ENCODE measurements at regions not wholly inside any gene's neighbourhood (a gene's known extent, or its start where the extent isn't known, plus 50 kb on each side); places are given as distances from the start of the nearest gene placed in this dataset.

DNA sequence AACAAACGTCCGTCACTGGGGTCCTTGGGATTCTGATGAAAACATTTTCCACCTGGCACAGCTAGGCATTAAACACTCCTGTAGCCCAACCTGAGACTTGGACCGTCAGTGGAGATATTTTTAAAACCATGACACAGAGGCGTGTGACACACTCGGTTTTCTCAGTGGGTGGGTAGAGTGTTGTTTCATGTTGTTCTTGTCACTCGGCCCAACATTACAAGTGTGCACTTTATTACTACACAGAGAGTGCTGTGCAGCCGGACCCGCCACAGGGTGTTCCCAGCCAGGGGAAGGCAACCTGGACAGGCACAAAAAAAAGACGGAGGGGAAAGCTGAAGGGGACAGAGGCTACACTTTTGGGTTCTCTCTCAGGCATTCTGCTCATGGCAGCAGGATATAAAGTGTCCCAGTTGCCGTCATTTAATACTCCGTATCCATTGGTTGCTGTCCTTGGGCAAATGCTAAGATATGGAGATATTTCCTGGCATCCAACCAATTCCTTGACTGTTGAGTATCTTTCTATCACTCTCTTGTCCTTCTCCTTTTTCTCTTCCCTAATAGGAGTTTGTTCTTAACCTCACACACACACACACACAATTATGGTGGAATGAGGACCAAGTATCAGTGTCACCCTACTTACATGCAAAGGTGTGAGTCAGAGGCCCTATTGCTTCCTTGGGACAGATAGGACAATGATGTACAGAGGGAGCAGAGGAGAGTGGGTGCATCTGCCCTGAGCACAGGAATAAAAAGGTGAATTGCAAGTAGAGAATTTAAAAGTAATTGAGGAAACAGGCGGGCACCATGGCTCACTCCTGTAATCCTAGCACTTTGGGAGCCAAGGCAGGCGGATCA, 154.1 kb upstream of the SOX9 start:
- Histone ChIP-seq H3K9me3 (ENCODE audit: control insufficient read depth, low read depth, low read length) (no peaks in the 10 kb centered on the region), H3K4me3 (ENCODE audit: control insufficient read depth in 2 of 3, extremely low read depth in 1 of 3, insufficient read depth in 2 of 3, low read depth in 1 of 3, low read length in 3 of 3) (no peak overlapping the region), H3K9ac (ENCODE audit: control insufficient read depth, extremely low read depth, insufficient read depth, low read length) (no peak overlapping the region), H3K4me2 (ENCODE audit: control insufficient read depth, extremely low read depth, insufficient read depth, low read depth, low read length) (no peak overlapping the region), H3K27ac (ENCODE audit: control insufficient read depth, insufficient read depth, low read length) (no peak overlapping the region), H3K79me2 (ENCODE audit: control insufficient read depth, insufficient read depth, low read length) (no peaks in the 10 kb centered on the region), H3K4me1 (ENCODE audit: control insufficient read depth, extremely low read depth, insufficient read depth, low read length) (peaks cover 10% of the 10 kb centered on the region), H3K9me1 (ENCODE audit: control insufficient read depth, extremely low read depth, insufficient read depth, low read length) (no peaks in the 10 kb centered on the region), H2AFZ (ENCODE audit: control insufficient read depth, low read length) (no peak overlapping the region), H3K36me3 (ENCODE audit: control insufficient read depth in 2 of 2, extremely low read depth in 1 of 2, insufficient read depth in 2 of 2, low read length in 2 of 2) (no peaks in the 10 kb centered on the region), H4K20me1 (ENCODE audit: control insufficient read depth, extremely low read depth, insufficient read depth, low read length) (no peaks in the 10 kb centered on the region), H3K27me3 (ENCODE audit: control insufficient read depth, extremely low read depth, insufficient read depth, low read length) (no peaks in the 10 kb centered on the region)
- FAIRE-seq (no peak), DNase-seq (ENCODE audit: low read depth, low spot score) (no peak)
- dilution Hi-C loops (cut with MboI; ENCODE audit: extremely low pct_ligation_motif_present, low sequenced_read_pairs) = no loop called here
- TF ChIP-seq, protein P1, sequence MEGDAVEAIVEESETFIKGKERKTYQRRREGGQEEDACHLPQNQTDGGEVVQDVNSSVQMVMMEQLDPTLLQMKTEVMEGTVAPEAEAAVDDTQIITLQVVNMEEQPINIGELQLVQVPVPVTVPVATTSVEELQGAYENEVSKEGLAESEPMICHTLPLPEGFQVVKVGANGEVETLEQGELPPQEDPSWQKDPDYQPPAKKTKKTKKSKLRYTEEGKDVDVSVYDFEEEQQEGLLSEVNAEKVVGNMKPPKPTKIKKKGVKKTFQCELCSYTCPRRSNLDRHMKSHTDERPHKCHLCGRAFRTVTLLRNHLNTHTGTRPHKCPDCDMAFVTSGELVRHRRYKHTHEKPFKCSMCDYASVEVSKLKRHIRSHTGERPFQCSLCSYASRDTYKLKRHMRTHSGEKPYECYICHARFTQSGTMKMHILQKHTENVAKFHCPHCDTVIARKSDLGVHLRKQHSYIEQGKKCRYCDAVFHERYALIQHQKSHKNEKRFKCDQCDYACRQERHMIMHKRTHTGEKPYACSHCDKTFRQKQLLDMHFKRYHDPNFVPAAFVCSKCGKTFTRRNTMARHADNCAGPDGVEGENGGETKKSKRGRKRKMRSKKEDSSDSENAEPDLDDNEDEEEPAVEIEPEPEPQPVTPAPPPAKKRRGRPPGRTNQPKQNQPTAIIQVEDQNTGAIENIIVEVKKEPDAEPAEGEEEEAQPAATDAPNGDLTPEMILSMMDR (optimal IDR thresholded peaks at IDR 0.05 in 1 of 3, IDR thresholded peaks at IDR 0.05 in 1 of 3, conservative IDR thresholded peaks at IDR 0.05 in 1 of 3; ENCODE audit: extremely low read depth in 1 of 3, insufficient read depth in 2 of 3, low read length in 3 of 3) = no peak
- no peak for TF ChIP-seq EZH2 (IDR thresholded peaks at IDR 0.05; ENCODE audit: low read length)

DNA sequence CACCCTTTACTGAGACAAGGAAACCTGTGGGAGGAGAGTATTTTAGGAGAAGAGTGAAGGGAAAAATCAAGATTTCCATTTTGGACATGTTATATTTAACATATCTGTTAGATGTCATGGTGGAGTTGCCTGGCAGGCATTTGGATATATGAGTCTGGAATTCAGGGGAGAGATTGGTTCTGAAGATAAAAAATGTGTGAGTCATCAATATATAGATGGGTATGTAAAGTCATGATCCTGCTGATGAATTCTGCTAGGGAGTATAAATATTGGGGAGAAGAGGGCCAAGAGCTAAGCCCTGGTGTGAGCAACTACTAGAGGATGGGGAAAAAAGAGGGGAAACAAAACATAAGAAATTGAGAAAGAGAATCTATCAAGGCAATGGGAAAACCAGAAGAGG, 151.3 kb upstream of the SOX9 start:
- Histone ChIP-seq H3K9ac (ENCODE audit: control insufficient read depth, extremely low read depth, insufficient read depth, low read length) (no peak overlapping the region), H3K36me3 (ENCODE audit: control insufficient read depth in 2 of 2, extremely low read depth in 1 of 2, insufficient read depth in 2 of 2, low read length in 2 of 2) (no peaks in the 10 kb centered on the region), H3K9me3 (ENCODE audit: control insufficient read depth, low read depth, low read length) (no peaks in the 10 kb centered on the region), H4K20me1 (ENCODE audit: control insufficient read depth, extremely low read depth, insufficient read depth, low read length) (no peaks in the 10 kb centered on the region), H3K9me1 (ENCODE audit: control insufficient read depth, extremely low read depth, insufficient read depth, low read length) (no peaks in the 10 kb centered on the region), H3K27ac (ENCODE audit: control insufficient read depth, insufficient read depth, low read length) (no peak overlapping the region), H3K79me2 (ENCODE audit: control insufficient read depth, insufficient read depth, low read length) (no peaks in the 10 kb centered on the region), H3K27me3 (ENCODE audit: control insufficient read depth, extremely low read depth, insufficient read depth, low read length) (no peaks in the 10 kb centered on the region), H3K4me3 (ENCODE audit: control insufficient read depth in 2 of 3, extremely low read depth in 1 of 3, insufficient read depth in 2 of 3, low read depth in 1 of 3, low read length in 3 of 3) (no peak overlapping the region), H3K4me2 (ENCODE audit: control insufficient read depth, extremely low read depth, insufficient read depth, low read depth, low read length) (no peak overlapping the region), H3K4me1 (ENCODE audit: control insufficient read depth, extremely low read depth, insufficient read depth, low read length) (peaks cover 10% of the 10 kb centered on the region), H2AFZ (ENCODE audit: control insufficient read depth, low read length) (no peak overlapping the region)
- DNase-seq (ENCODE audit: low read depth, low spot score) (no peak), FAIRE-seq (no peak)
- dilution Hi-C loops (cut with MboI; ENCODE audit: extremely low pct_ligation_motif_present, low sequenced_read_pairs) = no loop called here
- TF ChIP-seq EZH2 (IDR thresholded peaks at IDR 0.05; ENCODE audit: low read length) = no peak
- TF ChIP-seq, protein P1 (optimal IDR thresholded peaks at IDR 0.05 in 1 of 3, IDR thresholded peaks at IDR 0.05 in 1 of 3, conservative IDR thresholded peaks at IDR 0.05 in 1 of 3; ENCODE audit: extremely low read depth in 1 of 3, insufficient read depth in 2 of 3, low read length in 3 of 3) = no peak

Data from keratinocyte (primary cell).